ENCODE measurements at regions not wholly inside any gene's neighbourhood (a gene's known extent, or its start where the extent isn't known, plus 50 kb on each side); places are given as distances from the start of the nearest gene placed in this dataset.

DNA sequence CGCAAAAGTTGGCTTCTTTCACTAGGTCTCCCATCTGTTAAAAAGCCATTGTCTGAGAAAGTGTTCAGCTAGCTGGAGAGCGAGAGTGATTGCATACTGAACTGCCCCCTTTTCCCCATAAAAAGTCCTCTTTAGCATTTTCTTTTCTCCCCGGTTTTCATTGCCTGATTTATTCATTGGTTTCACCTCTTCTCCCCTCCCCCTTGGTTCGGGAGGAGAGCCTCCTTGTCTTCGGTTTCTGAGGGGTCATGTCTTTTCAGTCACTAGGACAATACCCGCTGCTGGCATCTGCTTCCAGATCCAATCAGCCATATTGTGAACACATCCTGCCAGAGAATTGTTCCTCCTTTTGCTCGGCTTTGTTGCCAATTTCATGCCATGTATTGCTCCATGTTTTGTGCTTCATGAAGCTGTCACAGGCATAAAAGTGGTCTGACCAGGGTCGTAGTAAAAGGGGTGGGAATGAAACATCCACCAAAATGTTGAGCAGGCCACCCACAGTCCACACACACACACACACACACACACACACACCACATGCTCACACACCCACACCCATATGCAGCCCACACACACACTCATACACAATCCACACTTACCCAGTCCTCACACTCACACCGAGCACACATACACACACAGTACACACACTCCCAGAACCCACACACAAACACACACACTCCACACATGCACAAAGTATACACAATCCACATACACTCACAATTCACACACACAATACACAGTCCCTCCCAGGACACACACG lies 136.0 kb downstream of the NKX6-1 start:
- ATAC-seq (ENCODE audit: insufficient read depth, low FRiP score), result no peak
- DNase-seq, result no peak
- no peak overlapping the region for H3K27ac ChIP-seq (ENCODE audit: low read depth in 1 of 2, low read length in 1 of 2)
- H3K9me3 ChIP-seq (ENCODE audit: control insufficient read depth in 4 of 4, insufficient read depth in 3 of 4, low read length in 3 of 4), result peaks cover 0 to 3% (median 0%) of the 10 kb centered on the region in 4 donors
- no peak overlapping the region for H3K9ac ChIP-seq (ENCODE audit: insufficient read depth in 1 of 2, low read length in 2 of 2)
- no peaks in the 10 kb centered on the region for H3K4me1 ChIP-seq (ENCODE audit: control insufficient read depth in 5 of 5, insufficient read depth in 5 of 5, low read length in 5 of 5)
- TF ChIP-seq, protein P1, sequence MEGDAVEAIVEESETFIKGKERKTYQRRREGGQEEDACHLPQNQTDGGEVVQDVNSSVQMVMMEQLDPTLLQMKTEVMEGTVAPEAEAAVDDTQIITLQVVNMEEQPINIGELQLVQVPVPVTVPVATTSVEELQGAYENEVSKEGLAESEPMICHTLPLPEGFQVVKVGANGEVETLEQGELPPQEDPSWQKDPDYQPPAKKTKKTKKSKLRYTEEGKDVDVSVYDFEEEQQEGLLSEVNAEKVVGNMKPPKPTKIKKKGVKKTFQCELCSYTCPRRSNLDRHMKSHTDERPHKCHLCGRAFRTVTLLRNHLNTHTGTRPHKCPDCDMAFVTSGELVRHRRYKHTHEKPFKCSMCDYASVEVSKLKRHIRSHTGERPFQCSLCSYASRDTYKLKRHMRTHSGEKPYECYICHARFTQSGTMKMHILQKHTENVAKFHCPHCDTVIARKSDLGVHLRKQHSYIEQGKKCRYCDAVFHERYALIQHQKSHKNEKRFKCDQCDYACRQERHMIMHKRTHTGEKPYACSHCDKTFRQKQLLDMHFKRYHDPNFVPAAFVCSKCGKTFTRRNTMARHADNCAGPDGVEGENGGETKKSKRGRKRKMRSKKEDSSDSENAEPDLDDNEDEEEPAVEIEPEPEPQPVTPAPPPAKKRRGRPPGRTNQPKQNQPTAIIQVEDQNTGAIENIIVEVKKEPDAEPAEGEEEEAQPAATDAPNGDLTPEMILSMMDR (IDR thresholded peaks at IDR 0.05; ENCODE audit: control extremely low read depth, extremely low read depth), result no peak
- H3K27me3 ChIP-seq (ENCODE audit: control insufficient read depth in 3 of 3, insufficient read depth in 3 of 3, low read length in 2 of 3), result no peaks in the 10 kb centered on the region
- no peaks in the 10 kb centered on the region for H3K36me3 ChIP-seq (ENCODE audit: control insufficient read depth in 4 of 4, insufficient read depth in 4 of 4, low read length in 4 of 4)
- H3K4me3 ChIP-seq, result no peak overlapping the region
- WGBS, 2 donors, result 75% methylated on average over 10 of the region's 10 CpGs

DNA sequence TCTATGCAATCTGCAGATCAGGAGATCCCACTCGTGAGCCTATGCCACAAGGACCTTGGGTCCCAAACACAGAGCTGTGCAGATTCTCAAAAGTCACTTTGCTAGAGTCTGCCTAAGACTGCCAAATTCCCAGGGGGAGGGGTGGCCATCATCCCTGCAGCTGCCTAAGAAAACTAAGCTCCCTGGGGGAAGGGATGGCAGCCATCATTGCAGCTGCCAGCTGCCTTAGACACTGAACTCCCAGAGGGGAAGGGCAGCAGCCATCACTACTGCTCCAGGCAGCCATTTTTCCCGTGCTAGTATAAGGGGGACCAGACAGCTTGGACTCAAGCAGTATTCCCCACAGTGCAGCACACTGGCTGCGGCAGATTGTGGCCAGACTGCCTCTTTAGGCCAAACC lies 156.9 kb downstream of the NKX6-1 start:
- no peak for ATAC-seq (ENCODE audit: insufficient read depth, low FRiP score)
- WGBS, 2 donors, result 73 to 87% methylated on average over 3 of the region's 3 CpGs
- H3K27ac ChIP-seq (ENCODE audit: low read depth in 1 of 2, low read length in 1 of 2), result no peak overlapping the region
- H3K4me1 ChIP-seq (ENCODE audit: control insufficient read depth in 5 of 5, insufficient read depth in 5 of 5, low read length in 5 of 5), result no peaks in the 10 kb centered on the region
- H3K4me3 ChIP-seq, result no peak overlapping the region
- peaks cover 0 to 19% (median 10%) of the 10 kb centered on the region in 4 donors for H3K9me3 ChIP-seq (ENCODE audit: control insufficient read depth in 4 of 4, insufficient read depth in 3 of 4, low read length in 3 of 4)
- TF ChIP-seq, protein P1 (IDR thresholded peaks at IDR 0.05; ENCODE audit: control extremely low read depth, extremely low read depth), result no peak
- no peak overlapping the region for H3K9ac ChIP-seq (ENCODE audit: insufficient read depth in 1 of 2, low read length in 2 of 2)
- DNase-seq, result no peak
- H3K36me3 ChIP-seq (ENCODE audit: control insufficient read depth in 4 of 4, insufficient read depth in 4 of 4, low read length in 4 of 4), result no peaks in the 10 kb centered on the region
- no peaks in the 10 kb centered on the region for H3K27me3 ChIP-seq (ENCODE audit: control insufficient read depth in 3 of 3, insufficient read depth in 3 of 3, low read length in 2 of 3)

DNA sequence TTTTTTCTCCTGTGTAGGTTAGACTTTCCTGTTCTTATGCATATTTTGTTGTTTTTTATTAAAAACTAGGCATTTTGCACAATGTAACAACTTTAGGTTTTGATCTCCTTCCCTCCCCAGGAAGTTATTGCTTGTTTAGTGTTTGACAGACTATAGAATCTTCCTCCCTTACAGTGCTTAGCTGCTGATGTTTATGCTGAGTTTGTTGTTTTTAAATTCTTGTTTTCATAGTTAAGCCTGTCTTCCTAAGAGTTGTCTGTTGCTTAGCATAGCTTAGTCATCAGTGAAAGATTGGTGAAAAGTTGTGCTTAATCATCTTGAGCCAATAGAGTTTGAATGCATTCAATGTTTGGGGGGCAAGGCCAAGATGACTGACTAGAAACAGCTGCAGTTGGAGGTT lies 157.5 kb downstream of the NKX6-1 start:
- Histone ChIP-seq H3K36me3 (ENCODE audit: control insufficient read depth in 4 of 4, insufficient read depth in 4 of 4, low read length in 4 of 4) (no peaks in the 10 kb centered on the region), H3K4me1 (ENCODE audit: control insufficient read depth in 5 of 5, insufficient read depth in 5 of 5, low read length in 5 of 5) (no peaks in the 10 kb centered on the region), H3K4me3 (no peak overlapping the region), H3K27me3 (ENCODE audit: control insufficient read depth in 3 of 3, insufficient read depth in 3 of 3, low read length in 2 of 3) (no peaks in the 10 kb centered on the region), H3K27ac (ENCODE audit: low read depth in 1 of 2, low read length in 1 of 2) (no peak overlapping the region), H3K9ac (ENCODE audit: insufficient read depth in 1 of 2, low read length in 2 of 2) (no peak overlapping the region), H3K9me3 (ENCODE audit: control insufficient read depth in 4 of 4, insufficient read depth in 3 of 4, low read length in 3 of 4) (peaks cover 0 to 19% (median 11%) of the 10 kb centered on the region in 4 donors)
- ATAC-seq (ENCODE audit: insufficient read depth, low FRiP score) (no peak), DNase-seq (no peak)
- TF ChIP-seq, protein P1 (IDR thresholded peaks at IDR 0.05; ENCODE audit: control extremely low read depth, extremely low read depth), result no peak

DNA sequence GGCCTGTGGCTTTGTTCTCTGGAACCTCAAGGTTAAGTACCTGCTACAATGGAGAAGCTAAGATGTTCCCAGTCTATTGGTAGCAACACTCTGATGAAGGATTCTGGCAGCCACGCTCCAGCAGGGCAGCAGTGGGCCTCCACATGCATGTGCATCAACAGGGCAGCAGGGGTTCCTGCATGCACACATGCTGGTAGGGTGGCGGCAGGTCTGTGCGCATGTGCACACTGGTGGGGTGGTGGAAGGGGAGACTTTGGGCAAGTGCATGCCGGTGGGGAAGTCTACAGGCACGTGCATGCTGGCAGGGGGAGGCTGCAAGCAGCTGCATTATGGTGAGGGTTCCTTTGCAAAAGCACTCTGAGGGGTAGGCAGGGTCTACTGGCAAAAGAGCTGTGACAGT lies 160.7 kb downstream of the NKX6-1 start:
- Histone ChIP-seq H3K9ac (ENCODE audit: insufficient read depth in 1 of 2, low read length in 2 of 2) (no peak overlapping the region), H3K4me3 (no peak overlapping the region), H3K27me3 (ENCODE audit: control insufficient read depth in 3 of 3, insufficient read depth in 3 of 3, low read length in 2 of 3) (no peaks in the 10 kb centered on the region), H3K36me3 (ENCODE audit: control insufficient read depth in 4 of 4, insufficient read depth in 4 of 4, low read length in 4 of 4) (no peaks in the 10 kb centered on the region), H3K9me3 (ENCODE audit: control insufficient read depth in 4 of 4, insufficient read depth in 3 of 4, low read length in 3 of 4) (peaks cover 0 to 17% (median 9%) of the 10 kb centered on the region in 4 donors), H3K4me1 (ENCODE audit: control insufficient read depth in 5 of 5, insufficient read depth in 5 of 5, low read length in 5 of 5) (no peaks in the 10 kb centered on the region), H3K27ac (ENCODE audit: low read depth in 1 of 2, low read length in 1 of 2) (no peak overlapping the region)
- DNase-seq, result no peak
- WGBS, 2 donors, result 86 to 94% methylated on average over 5 of the region's 5 CpGs
- no peak for ATAC-seq (ENCODE audit: insufficient read depth, low FRiP score)
- TF ChIP-seq, protein P1 (IDR thresholded peaks at IDR 0.05; ENCODE audit: control extremely low read depth, extremely low read depth), result no peak

Data from lung (tissue), 11 donors.